IMR-90 (cell line): ENCODE measurements at regions not wholly inside any gene's neighbourhood (a gene's known extent, or its start where the extent isn't known, plus 50 kb on each side); places are given as distances from the start of the nearest gene placed in this dataset.

Experiments
- ATAC-seq: fragments of 200-7000 bp; cut with Tn5 transposase; 2 replicates; pipeline ENCODE4 v1.9.1; 2020; ENCODE audit warnings: low read depth, mild to moderate bottlenecking, moderate library complexity
- BruUV-seq: library from RNA; stranded (reverse); fragments of 400-500 nt; replicated peaks from 2 replicates; lab custom pipeline; 2021; lab: Mats Ljungman, UMichigan
- CTCF ChIA-PET: fragments of 300-600 bp; formaldehyde crosslinking; extraction: SDS; loops from one replicate; lab custom pipeline; 2021; ENCODE audit warnings: antibody characterized with exemption; lab: Yijun Ruan, JAX
- POLR2A ChIA-PET: fragments of 300-600 bp; sonication (Branson Sonifier 250); formaldehyde crosslinking; loops from one replicate; lab custom pipeline; 2022; ENCODE audit warnings: antibody characterized with exemption; ENCODE audit not compliant: unreplicated experiment; lab: Charles Lee
- DNase-seq: peaks from one replicate; pipeline ENCODE4 v3.0.0; 2013
- H2AFZ ChIP-seq: replicated peaks from 2 replicates; pipeline ENCODE3; 2013; ENCODE audit warnings: low read length, mild to moderate bottlenecking; ENCODE audit not compliant: poor library complexity
- H2AK5ac ChIP-seq: 2 replicates; pipeline ENCODE4 v1.6.1; 2013; ENCODE audit warnings: low read depth, low read length, inconsistent platforms
- H2AK9ac ChIP-seq: replicated peaks from 2 replicates; pipeline ENCODE3; 2013; ENCODE audit warnings: mild to moderate bottlenecking, low read depth, low read length, moderate library complexity; ENCODE audit not compliant: poor library complexity
- H2BK120ac ChIP-seq: 2 replicates; pipeline ENCODE4 v1.6.1; 2013; ENCODE audit warnings: low read depth, low read length, inconsistent platforms
- H2BK15ac ChIP-seq: 3 replicates; pipeline ENCODE4 v1.6.1; 2013; ENCODE audit warnings: low read depth, low read length, inconsistent platforms
- H2BK20ac ChIP-seq: 2 replicates; pipeline ENCODE4 v1.6.1; 2013; ENCODE audit warnings: low read depth, mild to moderate bottlenecking, inconsistent platforms, low read length, moderate library complexity
- H2BK5ac ChIP-seq: 2 replicates; pipeline ENCODE4 v1.6.1; 2013; ENCODE audit warnings: mild to moderate bottlenecking, low read depth, low read length, inconsistent platforms; ENCODE audit not compliant: poor library complexity, severe bottlenecking
- H3K14ac ChIP-seq: replicated peaks from 2 replicates; pipeline ENCODE4 v1.6.1; 2013; ENCODE audit warnings: low read depth, low read length, inconsistent platforms
- H3K18ac ChIP-seq: 2 replicates; pipeline ENCODE4 v1.6.1; 2013; ENCODE audit warnings: low read depth, low read length, control low read depth
- H3K23ac ChIP-seq: 2 replicates; pipeline ENCODE4 v1.6.1; 2013; ENCODE audit warnings: low read depth, low read length, inconsistent platforms
- H3K27ac ChIP-seq: 2 replicates; pipeline ENCODE4 v1.5.1; 2013; ENCODE audit warnings: mild to moderate bottlenecking, control low read depth, low read length; ENCODE audit not compliant: insufficient read depth
- H3K27me3 ChIP-seq: 2 replicates; pipeline ENCODE4 v1.6.1; 2013; ENCODE audit warnings: low read length; ENCODE audit not compliant: control insufficient read depth, insufficient read depth
- H3K36me3 ChIP-seq: 2 replicates; pipeline ENCODE4 v1.6.1; 2013; ENCODE audit warnings: low read length, mixed read lengths; ENCODE audit not compliant: control insufficient read depth, insufficient read depth
- H3K4ac ChIP-seq: 2 replicates; pipeline ENCODE4 v1.6.1; 2013; ENCODE audit warnings: low read depth, low read length, inconsistent platforms
- H3K4me1 ChIP-seq: 2 replicates; pipeline ENCODE4 v1.6.1; 2013; ENCODE audit warnings: low read length, mixed read lengths; ENCODE audit not compliant: control insufficient read depth, insufficient read depth
- H3K4me2 ChIP-seq: 2 replicates; pipeline ENCODE4 v1.6.1; 2013; ENCODE audit warnings: low read depth, mild to moderate bottlenecking, control low read depth, low read length, moderate library complexity
- H3K4me3 ChIP-seq: 2 replicates; pipeline ENCODE4 v1.5.1; 2013; ENCODE audit warnings: low read depth, mild to moderate bottlenecking, control low read depth, low read length, moderate library complexity; ENCODE audit not compliant: insufficient read depth
- H3K56ac ChIP-seq: 2 replicates; pipeline ENCODE4 v1.6.1; 2013; ENCODE audit warnings: low read length, inconsistent platforms; ENCODE audit not compliant: insufficient read depth; ENCODE audit errors: extremely low read depth
- H3K79me1 ChIP-seq, 2 experiments: 2 replicates each; pipeline ENCODE4 v1.6.1; 2013; ENCODE audit warnings: low read length in 2 of 2, inconsistent platforms in 1 of 2, low read depth in 1 of 2
- H3K9ac ChIP-seq: 2 replicates; pipeline ENCODE4 v1.6.1; 2013; ENCODE audit warnings: low read depth, low read length, control low read depth
- H3K9me1 ChIP-seq: 2 replicates; pipeline ENCODE4 v1.6.1; 2013; ENCODE audit warnings: low read length, inconsistent platforms; ENCODE audit not compliant: insufficient read depth
- H3K9me3 ChIP-seq: 2 replicates; pipeline ENCODE4 v1.6.1; 2013; ENCODE audit warnings: low read length; ENCODE audit not compliant: control insufficient read depth, insufficient read depth
- H4K20me1 ChIP-seq: 2 replicates; pipeline ENCODE4 v1.6.1; 2013; ENCODE audit warnings: low read length, inconsistent platforms; ENCODE audit not compliant: insufficient read depth
- H4K5ac ChIP-seq: 2 replicates; pipeline ENCODE4 v1.6.1; 2013; ENCODE audit warnings: mild to moderate bottlenecking, low read depth, low read length, control low read depth
- H4K8ac ChIP-seq, 2 experiments: 2 replicates each; pipeline ENCODE4 v1.6.1; 2013; ENCODE audit warnings: low read depth in 2 of 2, low read length in 2 of 2, control low read depth in 1 of 2, inconsistent platforms in 1 of 2
- H4K91ac ChIP-seq: 2 replicates; pipeline ENCODE4 v1.6.1; 2013; ENCODE audit warnings: low read depth, low read length, inconsistent platforms; ENCODE audit not compliant: insufficient read depth
- BHLHE40 ChIP-seq: fragments of 150-350 bp; IDR thresholded peaks from 2 replicates; pipeline ENCODE4 v1.6.1; 2016; ENCODE audit warnings: mild to moderate bottlenecking, low read depth, low read length
- CEBPB ChIP-seq: IDR thresholded peaks from 2 replicates; pipeline ENCODE4 v1.6.1; 2012; ENCODE audit warnings: low read depth, low read length, improper control_type of control experiment
- CHD1 ChIP-seq: IDR thresholded peaks from 2 replicates; pipeline ENCODE4 v1.6.1; 2012; ENCODE audit warnings: low read depth, low read length, improper control_type of control experiment
- CTCF ChIP-seq: conservative IDR thresholded peaks from 2 replicates; pipeline ENCODE4 v1.5.1; 2012; ENCODE audit warnings: mild to moderate bottlenecking, low read depth, low read length, improper control_type of control experiment
- ELK1 ChIP-seq: fragments of 150-350 bp; IDR thresholded peaks from 2 replicates; pipeline ENCODE4 v1.6.1; 2016; ENCODE audit warnings: low read depth, mild to moderate bottlenecking, low read length, moderate library complexity, borderline replicate concordance
- FOS ChIP-seq: fragments of 150-350 bp; IDR thresholded peaks from 2 replicates; pipeline ENCODE4 v1.6.1; 2016; ENCODE audit warnings: low read depth, low read length
- MAFK ChIP-seq: IDR thresholded peaks from 2 replicates; pipeline ENCODE4 v1.6.1; 2012; ENCODE audit warnings: low read depth, low read length, improper control_type of control experiment
- MAZ ChIP-seq: IDR thresholded peaks from 2 replicates; pipeline ENCODE4 v1.6.1; 2012; ENCODE audit warnings: low read depth, mild to moderate bottlenecking, low read length, improper control_type of control experiment, moderate library complexity, borderline replicate concordance
- MXI1 ChIP-seq: IDR thresholded peaks from 2 replicates; pipeline ENCODE4 v1.6.1; 2012; ENCODE audit warnings: low read depth, mild to moderate bottlenecking, low read length, moderate library complexity, borderline replicate concordance
- POLR2A ChIP-seq: IDR thresholded peaks from 2 replicates; pipeline ENCODE4 v1.6.1; 2012; ENCODE audit warnings: mild to moderate bottlenecking, low read depth, low read length
- RAD21 ChIP-seq: IDR thresholded peaks from 2 replicates; pipeline ENCODE4 v1.6.1; 2012; ENCODE audit warnings: low read length, improper control_type of control experiment
- RCOR1 ChIP-seq: IDR thresholded peaks from 2 replicates; pipeline ENCODE4 v1.6.1; 2012; ENCODE audit warnings: mild to moderate bottlenecking, low read length, improper control_type of control experiment; ENCODE audit not compliant: insufficient replicate concordance
- RFX5 ChIP-seq: IDR thresholded peaks from 2 replicates; pipeline ENCODE4 v1.8.0; 2012; ENCODE audit warnings: low read depth, mild to moderate bottlenecking, low read length, moderate library complexity
- SMC3 ChIP-seq: fragments of 150-350 bp; IDR thresholded peaks from 2 replicates; pipeline ENCODE4 v1.6.1; 2016; ENCODE audit warnings: low read depth, mild to moderate bottlenecking, antibody characterized with exemption, low read length, moderate library complexity
- USF2 ChIP-seq: fragments of 150-350 bp; IDR thresholded peaks from 2 replicates; pipeline ENCODE4 v1.6.1; 2017; ENCODE audit warnings: mild to moderate bottlenecking, antibody characterized with exemption, low read length, low read depth
- WGBS, 2 experiments: methylation state at CpG; one replicate each; pipeline versions ENCODE4 v1.1.5 to v1.1.7; 2013; ENCODE audit warnings: missing lambda C conversion rate in 2 of 2; ENCODE audit not compliant: insufficient read length in 1 of 2; ENCODE audit errors: extremely low coverage in 2 of 2; 5-methylcytosine and 5-hydroxymethylcytosine counted together
- dilution Hi-C: fragments of 300-500 bp; cut with HindIII; formaldehyde crosslinking; loops from one replicate; pipeline ENCODE4 v1.14.3; 2018; ENCODE audit warnings: low sequenced_read_pairs; ENCODE audit not compliant: unreplicated experiment
- in situ Hi-C: fragments of 300-500 bp; cut with MboI; formaldehyde crosslinking; loops from 3 replicates; pipeline ENCODE4 v1.14.3; 2019; ENCODE audit warnings: low sequenced_read_pairs, inconsistent platforms, mixed read lengths
- intact Hi-C: fragments of 100-400 bp; cut with micrococcal nuclease; formaldehyde crosslinking; loops from 2 replicates; pipeline ENCODE4 v1.10.0; 2022

- Histone ChIP-seq H3K4me3 (no peak overlapping the region), H3K14ac (no peak overlapping the region), H2AK5ac (no peak overlapping the region), H3K9me1 (no peaks in the 10 kb centered on the region), H3K4me2 (no peak overlapping the region), H2AFZ (no peak overlapping the region), H2BK120ac (no peak overlapping the region), H2BK5ac (no peak overlapping the region), H3K23ac (no peak overlapping the region), H4K91ac (no peak overlapping the region), H3K9ac (no peak overlapping the region), H3K9me3 (peaks cover 23% of the 10 kb centered on the region), H2BK15ac (no peak overlapping the region), H4K20me1 (no peaks in the 10 kb centered on the region), H3K79me1 (no peaks in the 10 kb centered on the region), H3K4ac (no peak overlapping the region), H4K5ac (no peak overlapping the region), H3K36me3 (no peaks in the 10 kb centered on the region), H3K4me1 (no peaks in the 10 kb centered on the region), H3K27me3 (no peaks in the 10 kb centered on the region), H3K18ac (no peak overlapping the region), H3K56ac (no peak overlapping the region), H3K27ac (no peak overlapping the region), H4K8ac (no peak overlapping the region), H2BK20ac (no peak overlapping the region), H2AK9ac (no peak overlapping the region)
- POLR2A ChIA-PET = no interaction called here
- intact Hi-C loops (no loop called here), in situ Hi-C loops (no loop called here), dilution Hi-C loops (no loop called here)
- ATAC-seq (no peak), DNase-seq (no peak)
- no CpG with 5 or more reads among the region's 3 CpGs for WGBS, 2 experiments
- CTCF ChIA-PET = no interaction called here
- BruUV-seq = no TSS peak
- TF ChIP-seq ELK1 (no peak), SMC3 (no peak), POLR2A (no peak), RAD21 (no peak), CTCF (no peak), RCOR1 (no peak), MXI1 (no peak), BHLHE40 (no peak), MAFK (no peak), MAZ (no peak), CHD1 (no peak), USF2 (no peak), RFX5 (no peak), CEBPB (no peak), FOS (no peak)
Measured at GRCh38 chr10:128874331-128874730, 592.7 kb upstream of the MGMT start.
